ENCODE measurements at regions not wholly inside any gene's neighbourhood (a gene's known extent, or its start where the extent isn't known, plus 50 kb on each side); places are given as distances from the start of the nearest gene placed in this dataset.

DNA sequence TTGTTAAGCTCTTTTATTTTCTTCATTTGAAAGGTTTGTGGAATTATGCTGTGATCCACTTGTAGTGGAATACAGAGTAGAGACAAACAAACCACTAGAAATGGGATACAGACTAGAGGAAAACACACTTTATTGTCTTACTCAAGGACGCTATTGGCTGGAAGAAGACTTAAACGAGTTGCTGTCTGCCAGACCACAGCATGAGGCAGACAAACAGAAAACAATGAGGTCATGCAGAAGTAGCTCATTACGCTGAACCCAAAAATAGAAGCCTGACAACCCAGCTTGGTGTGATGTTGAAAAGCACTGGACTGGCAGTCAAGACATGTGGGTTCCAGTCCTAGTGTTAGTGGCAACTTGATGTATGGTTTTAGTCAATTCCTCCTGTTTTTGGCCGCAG is 62.4 kb upstream of the P3H2 start:
- TF ChIP-seq CTCF (IDR thresholded peaks at IDR 0.05; ENCODE audit: borderline replicate concordance, extremely low read depth, low read length, poor library complexity, severe bottlenecking) = no peak
- TF ChIP-seq EZH2 (IDR thresholded peaks at IDR 0.05; ENCODE audit: borderline replicate concordance, low read depth, low read length, severe bottlenecking) = no peak
